GM18951 (cell line): ENCODE measurements at regions not wholly inside any gene's neighbourhood (a gene's known extent, or its start where the extent isn't known, plus 50 kb on each side); places are given as distances from the start of the nearest gene placed in this dataset.

ENCODE experiments used
- POLR2A ChIP-seq: IDR thresholded peaks from 4 replicates; pipeline ENCODE4 v1.6.1; 2011; ENCODE audit warnings: mild to moderate bottlenecking; ENCODE audit not compliant: insufficient read length, insufficient read depth; ENCODE audit errors: extremely low read depth
- in situ Hi-C: fragments of 300-500 bp; cut with MboI; formaldehyde crosslinking; loops from one replicate; pipeline ENCODE4 v1.12.0; 2022; ENCODE audit warnings: low sequenced_read_pairs, mixed read lengths, inconsistent platforms; ENCODE audit not compliant: unreplicated experiment

- no peak for TF ChIP-seq POLR2A
- in situ Hi-C loops = no loop called here
Observed at GRCh38 chr2:128982001-128982400, 663.3 kb upstream of the HS6ST1 start.

GRCh38 chr2:128982670-128983069, 664.0 kb upstream of the HS6ST1 start:
- in situ Hi-C loops = no loop called here
- TF ChIP-seq POLR2A = no peak

- in situ Hi-C loops = no loop called here
- no peak for TF ChIP-seq POLR2A
Observed at GRCh38 chr2:128983094-128983493, 664.4 kb upstream of the HS6ST1 start.

GRCh38 chr2:128984081-128984480, 665.4 kb upstream of the HS6ST1 start:
- TF ChIP-seq POLR2A = no peak
- in situ Hi-C loops = no loop called here

GRCh38 chr2:128984855-128985254, 666.2 kb upstream of the HS6ST1 start:
- no peak for TF ChIP-seq POLR2A
- in situ Hi-C loops = no loop called here

- TF ChIP-seq POLR2A = no peak
- in situ Hi-C loops = no loop called here
Observed at GRCh38 chr2:128986026-128986715, 667.5 kb upstream of the HS6ST1 start.

GRCh38 chr2:128986867-128987268, 668.2 kb upstream of the HS6ST1 start:
- TF ChIP-seq POLR2A = no peak
- in situ Hi-C loops = no loop called here

GRCh38 chr2:128988326-128988725, 669.7 kb upstream of the HS6ST1 start:
- no peak for TF ChIP-seq POLR2A

GRCh38 chr2:128988967-128989366, 670.3 kb upstream of the HS6ST1 start:
- TF ChIP-seq POLR2A = no peak
- in situ Hi-C loops = no loop called here

More at GRCh38 chr2:128988326-128988725, 669.7 kb upstream of the HS6ST1 start:
- in situ Hi-C loops = no loop called here

- no peak for TF ChIP-seq POLR2A
- in situ Hi-C loops = no loop called here
Observed at GRCh38 chr2:128995086-128995485, 676.4 kb upstream of the HS6ST1 start.

- in situ Hi-C loops = no loop called here
Observed at GRCh38 chr2:128996078-128996477, 677.4 kb upstream of the HS6ST1 start.

GRCh38 chr2:128997166-128997866, 678.6 kb upstream of the HS6ST1 start:
- in situ Hi-C loops = no loop called here

More at GRCh38 chr2:128996078-128996477, 677.4 kb upstream of the HS6ST1 start:
- no peak for TF ChIP-seq POLR2A

GRCh38 chr2:129001926-129002325, 683.3 kb upstream of the HS6ST1 start:
- in situ Hi-C loops = no loop called here
- no peak for TF ChIP-seq POLR2A

More at GRCh38 chr2:128997166-128997866, 678.6 kb upstream of the HS6ST1 start:
- no peak for TF ChIP-seq POLR2A

- in situ Hi-C loops = no loop called here
- no peak for TF ChIP-seq POLR2A
Observed at GRCh38 chr2:129002751-129003150, 684.1 kb upstream of the HS6ST1 start.
